ENCODE measurements at regions not wholly inside any gene's neighbourhood (a gene's known extent, or its start where the extent isn't known, plus 50 kb on each side); places are given as distances from the start of the nearest gene placed in this dataset.
"Not testable (repeated sequence)": the region's sequence is repeated elsewhere in the genome, so short reads cannot be mapped to it uniquely, and the experiment has no call there.

- TF ChIP-seq POLR2A (IDR thresholded peaks at IDR 0.05; ENCODE audit: low read depth, low read length); POLR2AphosphoS5 (IDR thresholded peaks at IDR 0.05; ENCODE audit: low read depth, low read length); TAF1 (IDR thresholded peaks at IDR 0.05; ENCODE audit: borderline replicate concordance, low read depth, low read length): not testable (repeated sequence)
Measured at GRCh38 chr5:69014007-69014406, 79.8 kb upstream of the SLC30A5 start.

Measured in GM12892 (cell line).